A673 (cell line): ENCODE measurements at regions not wholly inside any gene's neighbourhood (a gene's known extent, or its start where the extent isn't known, plus 50 kb on each side); places are given as distances from the start of the nearest gene placed in this dataset.

Experiments used
- BruUV-seq: library from RNA; stranded (reverse); fragments of 400-500 nt; replicated peaks from 2 replicates; lab custom pipeline; 2021; lab: Mats Ljungman, UMichigan
- CTCF ChIA-PET: fragments of 300-600 bp; sonication (Branson Sonifier 250); formaldehyde crosslinking; loops from one replicate; lab custom pipeline; 2022; ENCODE audit warnings: antibody characterized with exemption; lab: Charles Lee
- POLR2A ChIA-PET: fragments of 300-600 bp; sonication (Branson Sonifier 250); formaldehyde crosslinking; loops from one replicate; lab custom pipeline; 2022; ENCODE audit warnings: antibody characterized with exemption; ENCODE audit not compliant: low non-redundant PET; lab: Charles Lee
- DNase-seq: peaks from one replicate; pipeline ENCODE4 v3.0.0-alpha.2; 2015; ENCODE audit warnings: low spot score
- H3K27ac ChIP-seq: fragments of 200-600 bp; sonication (generic); 2 replicates; pipeline ENCODE4 v1.5.1; 2016; ENCODE audit warnings: mixed run types, low read depth, mild to moderate bottlenecking, mixed read lengths, antibody characterized with exemption, low read length; ENCODE audit not compliant: poor library complexity, severe bottlenecking
- H3K27me3 ChIP-seq: fragments of 200-600 bp; sonication (generic); replicated peaks from 2 replicates; pipeline ENCODE4 v1.6.1; 2017; ENCODE audit warnings: mixed run types, low read depth, mild to moderate bottlenecking, mixed read lengths, antibody characterized with exemption, low read length; ENCODE audit not compliant: insufficient read depth, poor library complexity
- H3K36me3 ChIP-seq: fragments of 200-600 bp; sonication (generic); 2 replicates; pipeline ENCODE4 v1.6.1; 2016; ENCODE audit warnings: mixed run types, mild to moderate bottlenecking, mixed read lengths, antibody characterized with exemption, low read length; ENCODE audit not compliant: insufficient read depth, poor library complexity, severe bottlenecking
- H3K4me1 ChIP-seq: fragments of 200-600 bp; sonication (generic); 2 replicates; pipeline ENCODE4 v1.6.1; 2017; ENCODE audit warnings: mixed run types, mild to moderate bottlenecking, mixed read lengths, antibody characterized with exemption, low read length; ENCODE audit not compliant: insufficient read depth, poor library complexity, severe bottlenecking
- H3K4me3 ChIP-seq: fragments of 200-600 bp; sonication (generic); 2 replicates; pipeline ENCODE4 v1.5.1; 2016; ENCODE audit warnings: low read depth, mixed run types, mild to moderate bottlenecking, mixed read lengths, low read length; ENCODE audit not compliant: poor library complexity, severe bottlenecking
- H3K9me3 ChIP-seq: fragments of 200-600 bp; sonication (generic); 2 replicates; pipeline ENCODE4 v1.6.1; 2016; ENCODE audit warnings: mixed run types, low read depth, mild to moderate bottlenecking, mixed read lengths, antibody characterized with exemption, low read length; ENCODE audit not compliant: poor library complexity, severe bottlenecking
- CTCF ChIP-seq: fragments of 300-800, 200-600 bp; sonication (generic); conservative IDR thresholded peaks from 2 replicates; pipeline ENCODE4 v1.5.1; 2017; ENCODE audit warnings: low read depth, mild to moderate bottlenecking, antibody characterized with exemption, low read length, moderate library complexity, mixed read lengths
- EZH2 ChIP-seq: fragments of 200-600 bp; sonication (generic); IDR thresholded peaks from 2 replicates; pipeline ENCODE4 v1.6.1; 2017; ENCODE audit warnings: borderline replicate concordance, low read depth, mild to moderate bottlenecking, mixed read lengths, antibody characterized with exemption, low read length; ENCODE audit not compliant: poor library complexity, severe bottlenecking
- intact Hi-C: fragments of 100-400 bp; cut with micrococcal nuclease; formaldehyde crosslinking; loops from one replicate; pipeline ENCODE4 v1.10.0; 2022; ENCODE audit not compliant: unreplicated experiment

- ChIA-PET CTCF (no interaction called here), POLR2A (no interaction called here)
Observed at GRCh38 chr9:1718836-1719235, 296.3 kb upstream of the SMARCA2 start.

GRCh38 chr9:1721196-1721595, 294.0 kb upstream of the SMARCA2 start:
- Histone ChIP-seq H3K9me3 (no peaks in the 10 kb centered on the region), H3K36me3 (no peaks in the 10 kb centered on the region), H3K27me3 (no peaks in the 10 kb centered on the region), H3K27ac (no peak overlapping the region), H3K4me1 (no peaks in the 10 kb centered on the region), H3K4me3 (no peak overlapping the region)
- no peak for TF ChIP-seq EZH2
- no peak for TF ChIP-seq CTCF
- BruUV-seq, result no TSS peak
- intact Hi-C loops, result loop anchor here (10.0 kb wide), 2 partner anchors 114 to 364 kb away; no protein-coding TSS in a partner anchor
- ChIA-PET CTCF (no interaction called here), POLR2A (no interaction called here)
- no peak for DNase-seq

More at GRCh38 chr9:1718836-1719235, 296.3 kb upstream of the SMARCA2 start:
- Histone ChIP-seq H3K9me3 (no peaks in the 10 kb centered on the region), H3K27ac (no peak overlapping the region), H3K27me3 (no peaks in the 10 kb centered on the region), H3K4me3 (no peak overlapping the region), H3K36me3 (no peaks in the 10 kb centered on the region), H3K4me1 (no peaks in the 10 kb centered on the region)
- no peak for DNase-seq
- intact Hi-C loops, result no loop called here
- no TSS peak for BruUV-seq
- TF ChIP-seq CTCF (no peak), EZH2 (no peak)

GRCh38 chr9:1722404-1722803, 292.7 kb upstream of the SMARCA2 start:
- POLR2A ChIA-PET, result no interaction called here
- Histone ChIP-seq H3K36me3 (no peaks in the 10 kb centered on the region), H3K27me3 (no peaks in the 10 kb centered on the region), H3K9me3 (no peaks in the 10 kb centered on the region), H3K27ac (no peak overlapping the region), H3K4me3 (no peak overlapping the region), H3K4me1 (no peaks in the 10 kb centered on the region)
- DNase-seq, result no peak
- TF ChIP-seq EZH2, result no peak
- no peak for TF ChIP-seq CTCF
- CTCF ChIA-PET, result no interaction called here
- no TSS peak for BruUV-seq
- intact Hi-C loops, result loop anchor here (10.0 kb wide), 2 partner anchors 112 to 362 kb away; no protein-coding TSS in a partner anchor
